Activated T-helper 2 cell treated with anti-CD3 and anti-CD28 coated beads, Interferon-gamma antibody, Interleukin-2, Interleukin-4, amounts not matched to agents 10 μg/mL and 5 μg/mL and 100 μg/mL, durations not matched to agents 14 hours and 24 hours and 36 hours (primary cell): ENCODE measurements at regions not wholly inside any gene's neighbourhood (a gene's known extent, or its start where the extent isn't known, plus 50 kb on each side); places are given as distances from the start of the nearest gene placed in this dataset.

Experiments
- DNase-seq: peaks from one replicate; pipeline ENCODE4 v3.0.0; 2021; ENCODE audit warnings: low spot score
- H3K27ac Mint-ChIP-seq: one replicate; pipeline ENCODE4 v1.8.0; 2021; ENCODE audit warnings: mixed read lengths
- H3K27me3 Mint-ChIP-seq: one replicate; pipeline ENCODE4 v1.8.0; 2021; ENCODE audit warnings: low read depth, mixed read lengths
- H3K36me3 Mint-ChIP-seq: one replicate; pipeline ENCODE4 v1.8.0; 2021; ENCODE audit warnings: low read depth, mixed read lengths
- H3K4me1 Mint-ChIP-seq: one replicate; pipeline ENCODE4 v1.8.0; 2021; ENCODE audit warnings: low read depth, mixed read lengths
- H3K4me3 Mint-ChIP-seq: one replicate; pipeline ENCODE4 v1.8.0; 2021; ENCODE audit warnings: low read depth, mild to moderate bottlenecking, moderate library complexity, mixed read lengths
- H3K9me3 Mint-ChIP-seq: one replicate; pipeline ENCODE4 v1.8.0; 2021; ENCODE audit warnings: mixed read lengths
- intact Hi-C: fragments of 100-400 bp; cut with micrococcal nuclease; formaldehyde crosslinking; loops from one replicate; pipeline ENCODE4 v1.15.1; 2023

- Mint-ChIP-seq H3K4me1 (peaks cover 4% of the 10 kb centered on the region), H3K4me3 (no peak overlapping the region), H3K27me3 (peaks cover 27% of the 10 kb centered on the region), H3K27ac (no peak overlapping the region), H3K9me3 (no peaks in the 10 kb centered on the region), H3K36me3 (no peaks in the 10 kb centered on the region)
- intact Hi-C loops: no loop called here
- DNase-seq: no peak
Observed at GRCh38 chr21:35485364-35485763, 436.3 kb upstream of the RUNX1 start.

DNA sequence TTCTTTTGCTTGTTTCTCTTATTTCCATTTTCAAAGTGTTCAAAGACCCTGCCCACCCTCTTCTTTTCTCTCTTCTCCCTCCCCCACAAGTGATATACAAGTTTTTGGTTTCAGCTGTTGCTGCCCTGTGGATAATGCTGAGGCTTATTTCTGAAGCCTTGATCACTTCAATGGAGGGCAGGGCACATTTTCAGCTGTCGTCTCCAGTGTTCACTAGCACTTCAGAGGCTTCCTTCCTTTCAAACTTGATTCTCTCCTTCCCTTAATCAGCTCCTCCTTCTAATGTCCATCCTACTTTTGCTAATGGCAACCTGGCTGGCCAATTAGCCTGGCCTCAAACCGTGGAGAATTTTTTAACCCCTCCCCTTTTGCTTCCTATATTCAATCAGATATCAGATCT lies 435.7 kb upstream of the RUNX1 start:
- no peak overlapping the region for H3K27ac Mint-ChIP-seq
- no peak overlapping the region for H3K4me3 Mint-ChIP-seq
- no peak for DNase-seq
- intact Hi-C loops: no loop called here
- H3K4me1 Mint-ChIP-seq: peaks cover 4% of the 10 kb centered on the region
- H3K27me3 Mint-ChIP-seq: peaks cover 27% of the 10 kb centered on the region
- H3K9me3 Mint-ChIP-seq: peaks cover 4% of the 10 kb centered on the region
- H3K36me3 Mint-ChIP-seq: no peaks in the 10 kb centered on the region

- peaks cover 4% of the 10 kb centered on the region for H3K4me1 Mint-ChIP-seq
- intact Hi-C loops: no loop called here
- H3K36me3 Mint-ChIP-seq: peaks cover 3% of the 10 kb centered on the region
- H3K27me3 Mint-ChIP-seq: peaks cover 27% of the 10 kb centered on the region
- no peak for DNase-seq
- no peak overlapping the region for H3K4me3 Mint-ChIP-seq
- no peak overlapping the region for H3K27ac Mint-ChIP-seq
- H3K9me3 Mint-ChIP-seq: peaks cover 12% of the 10 kb centered on the region
Observed at GRCh38 chr21:35484032-35484431, 434.9 kb upstream of the RUNX1 start.

DNA sequence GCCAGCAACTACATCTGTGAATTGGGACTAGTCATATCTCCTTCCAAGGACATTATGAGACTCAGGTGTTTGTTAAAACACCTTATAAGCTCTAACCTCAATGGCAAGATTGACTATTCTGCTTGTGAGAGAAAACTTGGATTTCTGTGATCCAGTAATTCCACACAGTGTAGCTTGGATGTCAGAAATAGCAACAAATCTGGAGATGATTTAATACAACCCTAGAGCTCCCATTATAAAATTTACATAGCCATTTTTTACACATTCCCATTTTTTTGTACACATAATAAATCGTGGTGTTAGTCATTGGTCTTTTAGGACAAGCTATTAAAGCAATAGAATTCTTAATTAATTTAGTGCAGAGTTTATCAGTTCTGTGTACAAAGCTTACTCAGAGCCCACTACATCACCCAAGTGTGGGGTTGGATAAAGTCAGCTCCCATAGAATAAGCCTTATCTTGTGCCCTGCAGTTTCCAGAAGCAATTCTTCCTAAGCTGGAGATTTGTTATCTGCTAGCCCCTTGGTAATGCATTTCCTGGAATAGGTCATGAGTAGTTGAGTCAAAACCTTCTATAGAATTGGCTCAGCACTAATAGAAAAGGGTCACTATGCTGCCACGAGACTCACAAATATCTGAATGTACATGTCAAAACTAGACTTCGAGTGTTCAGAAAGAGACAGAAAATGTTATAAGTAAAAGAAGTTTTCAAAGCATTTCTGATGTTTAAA lies 434.0 kb upstream of the RUNX1 start:
- Mint-ChIP-seq H3K27ac (no peak overlapping the region), H3K36me3 (peaks cover 3% of the 10 kb centered on the region), H3K4me1 (peaks cover 7% of the 10 kb centered on the region), H3K4me3 (no peak overlapping the region), H3K27me3 (peaks cover 27% of the 10 kb centered on the region), H3K9me3 (peaks cover 17% of the 10 kb centered on the region)
- DNase-seq: no peak
- intact Hi-C loops: no loop called here

GRCh38 chr21:35482096-35482495 lies 433.0 kb upstream of the RUNX1 start:
- H3K4me1 Mint-ChIP-seq: peaks cover 11% of the 10 kb centered on the region
- intact Hi-C loops: no loop called here
- peaks cover 3% of the 10 kb centered on the region for H3K36me3 Mint-ChIP-seq
- H3K9me3 Mint-ChIP-seq: peaks cover 17% of the 10 kb centered on the region
- H3K27ac Mint-ChIP-seq: no peak overlapping the region
- no peak for DNase-seq
- peaks cover 20% of the 10 kb centered on the region for H3K27me3 Mint-ChIP-seq
- no peak overlapping the region for H3K4me3 Mint-ChIP-seq

- H3K9me3 Mint-ChIP-seq: peaks cover 17% of the 10 kb centered on the region
- peaks cover 14% of the 10 kb centered on the region for H3K27me3 Mint-ChIP-seq
- intact Hi-C loops: no loop called here
- H3K4me1 Mint-ChIP-seq: peaks cover 17% of the 10 kb centered on the region
- DNase-seq: no peak
- H3K36me3 Mint-ChIP-seq: peaks cover 3% of the 10 kb centered on the region
- H3K4me3 Mint-ChIP-seq: no peak overlapping the region
- no peak overlapping the region for H3K27ac Mint-ChIP-seq
Observed at GRCh38 chr21:35481005-35481404, 431.9 kb upstream of the RUNX1 start.

- no peak overlapping the region for H3K27ac Mint-ChIP-seq
- intact Hi-C loops: no loop called here
- no peak overlapping the region for H3K4me3 Mint-ChIP-seq
- H3K9me3 Mint-ChIP-seq: peaks cover 17% of the 10 kb centered on the region
- peaks cover 3% of the 10 kb centered on the region for H3K36me3 Mint-ChIP-seq
- peaks cover 8% of the 10 kb centered on the region for H3K27me3 Mint-ChIP-seq
- no peak for DNase-seq
- H3K4me1 Mint-ChIP-seq: peaks cover 29% of the 10 kb centered on the region
Observed at GRCh38 chr21:35479529-35479928, 430.4 kb upstream of the RUNX1 start.

GRCh38 chr21:35479065-35479448 lies 430.0 kb upstream of the RUNX1 start:
- intact Hi-C loops: no loop called here
- H3K27me3 Mint-ChIP-seq: peaks cover 3% of the 10 kb centered on the region
- DNase-seq: no peak
- H3K4me1 Mint-ChIP-seq: peaks cover 29% of the 10 kb centered on the region
- peaks cover 17% of the 10 kb centered on the region for H3K9me3 Mint-ChIP-seq
- peaks cover 3% of the 10 kb centered on the region for H3K36me3 Mint-ChIP-seq
- no peak overlapping the region for H3K27ac Mint-ChIP-seq
- no peak overlapping the region for H3K4me3 Mint-ChIP-seq

DNA sequence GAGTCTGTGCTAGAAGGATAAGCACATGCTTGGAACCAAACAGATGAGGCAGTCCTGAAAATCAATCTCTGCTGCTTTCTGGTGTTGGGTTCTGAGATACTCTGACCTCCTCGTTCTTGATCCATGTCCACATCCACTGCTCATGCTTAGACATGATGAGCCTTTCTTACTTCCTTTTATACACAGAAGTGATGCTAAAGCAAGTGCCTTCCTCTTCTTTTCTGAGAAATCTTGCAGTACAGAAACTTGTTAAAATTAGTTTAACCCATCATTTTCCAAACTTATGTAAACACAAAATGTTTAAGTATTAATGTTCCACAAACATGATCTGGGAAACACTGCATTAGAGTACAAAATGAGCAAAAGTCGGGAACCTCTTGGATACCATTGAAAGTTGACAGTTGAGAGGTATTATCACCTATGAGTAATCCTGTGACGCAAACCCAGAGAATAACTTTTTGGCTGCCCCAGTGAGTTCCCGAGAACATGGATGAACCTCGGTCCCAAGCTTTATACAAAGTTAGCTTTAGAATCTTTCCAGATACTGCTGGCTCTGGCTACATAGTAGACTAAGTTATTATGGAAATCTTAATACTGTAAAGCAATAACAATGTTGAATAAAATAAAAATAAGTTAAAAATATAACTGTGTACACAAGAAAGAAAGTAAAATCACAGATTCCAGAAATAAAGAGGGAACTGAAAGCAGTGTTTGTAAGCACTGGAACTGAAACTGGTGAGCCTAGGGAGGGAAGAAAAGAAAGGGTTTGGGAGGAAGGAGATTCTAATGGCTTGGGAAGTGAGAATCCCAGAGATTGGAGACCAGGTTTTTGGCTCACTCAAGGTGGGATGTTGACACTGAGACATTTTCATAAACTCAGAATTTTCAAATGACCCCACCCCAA lies 429.3 kb upstream of the RUNX1 start:
- Mint-ChIP-seq H3K27ac (no peak overlapping the region), H3K4me1 (peaks cover 29% of the 10 kb centered on the region), H3K36me3 (peaks cover 3% of the 10 kb centered on the region), H3K27me3 (peaks cover 3% of the 10 kb centered on the region), H3K4me3 (no peak overlapping the region), H3K9me3 (peaks cover 17% of the 10 kb centered on the region)
- DNase-seq: no peak
- intact Hi-C loops: no loop called here

DNA sequence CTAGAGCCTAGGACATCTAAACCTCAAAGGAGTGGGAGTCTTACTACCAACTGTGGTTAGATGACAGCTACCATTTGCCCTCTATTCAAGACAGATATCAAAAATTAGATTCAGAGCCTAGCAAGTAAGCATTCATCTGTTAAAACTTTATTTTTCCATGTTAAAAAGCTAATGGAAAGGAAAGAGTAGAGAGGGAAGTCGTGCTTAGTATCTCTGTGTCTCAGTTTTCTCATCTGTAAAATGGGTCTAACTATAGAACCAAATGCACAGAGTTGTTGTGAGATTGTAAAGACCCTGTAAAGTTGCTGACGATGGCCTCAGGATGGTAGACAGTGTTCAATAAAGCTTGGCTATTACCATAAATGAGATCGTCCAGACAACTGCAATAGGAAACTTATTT lies 428.5 kb upstream of the RUNX1 start:
- Mint-ChIP-seq H3K27ac (no peak overlapping the region), H3K36me3 (peaks cover 3% of the 10 kb centered on the region)

GRCh38 chr21:35476621-35477395 lies 427.7 kb upstream of the RUNX1 start:
- DNase-seq: no peak
- Mint-ChIP-seq H3K9me3 (peaks cover 17% of the 10 kb centered on the region), H3K4me3 (no peak overlapping the region), H3K27me3 (peaks cover 13% of the 10 kb centered on the region), H3K4me1 (peaks cover 25% of the 10 kb centered on the region), H3K27ac (no peak overlapping the region), H3K36me3 (peaks cover 3% of the 10 kb centered on the region)
- intact Hi-C loops: no loop called here

More for the DNA sequence above, 428.5 kb upstream of the RUNX1 start:
- peaks cover 25% of the 10 kb centered on the region for H3K4me1 Mint-ChIP-seq
- H3K9me3 Mint-ChIP-seq: peaks cover 17% of the 10 kb centered on the region
- DNase-seq: no peak
- no peak overlapping the region for H3K4me3 Mint-ChIP-seq
- intact Hi-C loops: no loop called here
- peaks cover 10% of the 10 kb centered on the region for H3K27me3 Mint-ChIP-seq

- no peak for DNase-seq
- Mint-ChIP-seq H3K27ac (peak overlapping the region; percentile 6), H3K27me3 (peaks cover 13% of the 10 kb centered on the region), H3K4me1 (peaks cover 25% of the 10 kb centered on the region), H3K36me3 (peaks cover 3% of the 10 kb centered on the region), H3K4me3 (no peak overlapping the region), H3K9me3 (peaks cover 17% of the 10 kb centered on the region)
- intact Hi-C loops: loop anchor here (1.0 kb wide), 1 partner anchor 104 kb away; no protein-coding TSS in a partner anchor
Observed at GRCh38 chr21:35475762-35476161, 426.7 kb upstream of the RUNX1 start.
